Breast epithelium (tissue), 4 donors: ENCODE measurements at regions not wholly inside any gene's neighbourhood (a gene's known extent, or its start where the extent isn't known, plus 50 kb on each side); places are given as distances from the start of the nearest gene placed in this dataset.

Experiments
- DNase-seq, 2 donors: peaks; one replicate each; pipeline ENCODE4 v3.0.0-alpha.2; 2019; ENCODE audit warnings: low spot score in 2 of 2
- H3K27ac ChIP-seq, 2 donors: fragments of 200-600 bp; sonication (generic) in 1 of 2; one replicate each; pipeline ENCODE4 v1.5.1; 2016 to 2019; ENCODE audit warnings: mild to moderate bottlenecking in 1 of 2
- H3K27me3 ChIP-seq, 2 donors: fragments of 200-600 bp; sonication (generic) in 1 of 2; one replicate each; pipeline versions ENCODE4 v1.5.1 to v1.6.0; 2017 to 2019; ENCODE audit warnings: control low read depth in 1 of 2, mild to moderate bottlenecking in 1 of 2
- H3K36me3 ChIP-seq: fragments of 200-600 bp; one replicate; pipeline ENCODE4 v1.5.1; 2019
- H3K4me1 ChIP-seq, 2 donors: fragments of 200-600 bp; sonication (generic); one replicate each; pipeline ENCODE4 v1.5.1; 2016 to 2019; ENCODE audit warnings: control low read depth in 1 of 2
- H3K4me3 ChIP-seq, 3 donors: fragments of 200-600 bp; sonication (generic); 1 replicate in 2 of 3; 2 replicates in 1 of 3; pipeline ENCODE4 v1.5.1; 2016 to 2019; ENCODE audit warnings: mild to moderate bottlenecking in 3 of 3, moderate library complexity in 2 of 3
- H3K9me3 ChIP-seq, 2 donors: fragments of 200-600 bp; sonication (generic) in 1 of 2; one replicate each; pipeline ENCODE4 v1.5.1; 2016 to 2019; ENCODE audit warnings: control low read depth in 1 of 2
- CTCF ChIP-seq, 3 donors: fragments of 450-650 bp; IDR thresholded peaks; one replicate each; pipeline ENCODE4 v1.5.1; 2016 to 2017; ENCODE audit warnings: antibody characterized with exemption in 3 of 3, mild to moderate bottlenecking in 3 of 3, moderate library complexity in 3 of 3
- POLR2A ChIP-seq: fragments of 450-650 bp; IDR thresholded peaks from one replicate; pipeline ENCODE4 v1.6.1; 2016; ENCODE audit warnings: antibody characterized with exemption, mild to moderate bottlenecking, moderate library complexity
- POLR2AphosphoS5 ChIP-seq, 3 donors: sonication (generic); formaldehyde crosslinking; IDR thresholded peaks; one replicate each; pipeline ENCODE4 v1.6.1; 2017; ENCODE audit warnings: antibody characterized with exemption in 3 of 3
- intact Hi-C: fragments of 100-400 bp; cut with DNase I; formaldehyde crosslinking; loops from one replicate; pipeline ENCODE4 v1.15.1; 2023; ENCODE audit warnings: low total_unique reads

GRCh38 chr13:34044041-34044440 is 226.1 kb downstream of the RFC3 start:
- no peaks in the 10 kb centered on the region for H3K9me3 ChIP-seq
- TF ChIP-seq POLR2AphosphoS5 (IDR thresholded peaks at IDR 0.05) (no peak), POLR2A (no peak), CTCF (IDR thresholded peaks at IDR 0.05) (no peak)
- DNase-seq, result peak in 1 of 2 donors; percentile 55
- H3K27ac ChIP-seq, result peak overlapping the region in 1 of 2 donors; percentile 37
- H3K27me3 ChIP-seq, result no peaks in the 10 kb centered on the region
- H3K4me3 ChIP-seq, result no peak overlapping the region
- intact Hi-C loops, result no loop called here
- H3K36me3 ChIP-seq, result no peaks in the 10 kb centered on the region
- no peaks in the 10 kb centered on the region for H3K4me1 ChIP-seq

GRCh38 chr13:34044660-34045080 is 226.7 kb downstream of the RFC3 start:
- Histone ChIP-seq H3K27ac (peak overlapping the region; percentile 26 to 37), H3K9me3 (no peaks in the 10 kb centered on the region), H3K4me1 (no peaks in the 10 kb centered on the region), H3K27me3 (no peaks in the 10 kb centered on the region), H3K4me3 (no peak overlapping the region), H3K36me3 (no peaks in the 10 kb centered on the region)
- intact Hi-C loops, result no loop called here
- DNase-seq, result no peak
- TF ChIP-seq POLR2A, result no peak
- TF ChIP-seq POLR2AphosphoS5 (IDR thresholded peaks at IDR 0.05), result no peak
- TF ChIP-seq CTCF (IDR thresholded peaks at IDR 0.05), result no peak

GRCh38 chr13:34046457-34046856 is 228.5 kb downstream of the RFC3 start:
- no peaks in the 10 kb centered on the region for H3K4me1 ChIP-seq
- intact Hi-C loops, result no loop called here

GRCh38 chr13:34048652-34049051 is 230.7 kb downstream of the RFC3 start:
- Histone ChIP-seq H3K27ac (no peak overlapping the region), H3K9me3 (no peaks in the 10 kb centered on the region), H3K36me3 (no peaks in the 10 kb centered on the region), H3K4me1 (no peaks in the 10 kb centered on the region), H3K4me3 (no peak overlapping the region), H3K27me3 (no peaks in the 10 kb centered on the region)
- TF ChIP-seq POLR2A (no peak), POLR2AphosphoS5 (IDR thresholded peaks at IDR 0.05) (no peak), CTCF (IDR thresholded peaks at IDR 0.05) (no peak)
- intact Hi-C loops, result no loop called here
- DNase-seq, result no peak

More at GRCh38 chr13:34046457-34046856, 228.5 kb downstream of the RFC3 start:
- Histone ChIP-seq H3K27me3 (no peaks in the 10 kb centered on the region), H3K36me3 (no peaks in the 10 kb centered on the region), H3K9me3 (no peaks in the 10 kb centered on the region), H3K4me3 (no peak overlapping the region), H3K27ac (no peak overlapping the region)
- TF ChIP-seq CTCF (IDR thresholded peaks at IDR 0.05) (no peak), POLR2AphosphoS5 (IDR thresholded peaks at IDR 0.05) (no peak), POLR2A (no peak)
- no peak for DNase-seq

DNA sequence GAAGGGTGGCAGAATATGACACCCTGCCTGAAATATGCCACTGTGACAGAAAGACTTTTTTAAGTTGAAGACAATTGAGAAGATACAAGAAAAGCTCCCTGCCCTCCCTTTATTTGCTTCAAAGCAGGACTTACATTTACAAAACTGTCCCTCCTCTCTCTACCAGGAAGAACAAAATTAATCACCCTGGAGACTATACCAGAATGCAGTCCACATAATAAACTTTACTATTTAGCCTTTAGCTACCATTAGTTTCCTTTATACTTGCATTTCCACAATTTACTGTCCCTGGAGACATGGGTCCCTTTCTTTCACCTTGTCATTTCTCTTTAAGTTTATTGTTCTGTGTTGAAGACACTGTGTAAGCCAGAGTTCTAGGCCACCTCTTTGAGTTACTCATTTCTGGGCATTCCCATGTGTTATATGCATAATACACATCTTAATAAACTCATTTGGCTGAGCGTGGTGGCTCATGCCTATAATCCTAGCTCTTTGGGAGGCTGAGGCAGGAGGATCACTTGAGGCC is 238.8 kb downstream of the RFC3 start:
- Histone ChIP-seq H3K27ac (no peak overlapping the region), H3K27me3 (no peaks in the 10 kb centered on the region), H3K9me3 (peaks cover 0 to 7% of the 10 kb centered on the region in 2 donors), H3K36me3 (no peaks in the 10 kb centered on the region), H3K4me3 (no peak overlapping the region), H3K4me1 (no peaks in the 10 kb centered on the region)
- intact Hi-C loops, result no loop called here
- no peak for TF ChIP-seq CTCF (IDR thresholded peaks at IDR 0.05)
- TF ChIP-seq POLR2AphosphoS5 (IDR thresholded peaks at IDR 0.05), result no peak
- no peak for TF ChIP-seq POLR2A
- no peak for DNase-seq
